Gastroesophageal sphincter (tissue), 4 donors: ENCODE measurements at regions not wholly inside any gene's neighbourhood (a gene's known extent, or its start where the extent isn't known, plus 50 kb on each side); places are given as distances from the start of the nearest gene placed in this dataset.
"Not testable (repeated sequence)": the region's sequence is repeated elsewhere in the genome, so short reads cannot be mapped to it uniquely, and the experiment has no call there.

ENCODE experiments used
- ATAC-seq: fragments of 150-250 bp; one replicate; pipeline ENCODE4 v1.9.1; 2016; ENCODE audit warnings: mild to moderate bottlenecking, moderate library complexity
- H3K27ac ChIP-seq, 4 donors: fragments of 200-600 bp; sonication (generic) in 3 of 4; 1 replicate in 3 of 4; 2 replicates in 1 of 4; pipeline ENCODE4 v1.5.1; 2016 to 2019
- H3K27me3 ChIP-seq: fragments of 200-600 bp; sonication (generic); one replicate; pipeline ENCODE4 v1.5.1; 2019
- H3K36me3 ChIP-seq, 2 donors: fragments of 200-600 bp; sonication (generic); one replicate each; pipeline ENCODE4 v1.5.1; 2019; ENCODE audit warnings: control low read depth in 1 of 2
- H3K4me1 ChIP-seq, 3 donors: fragments of 200-600 bp; sonication (generic); 1 replicate in 2 of 3; 2 replicates in 1 of 3; pipeline ENCODE4 v1.5.1; 2016 to 2019; ENCODE audit warnings: control low read depth in 2 of 3
- H3K4me3 ChIP-seq, 2 donors: fragments of 200-600 bp; sonication (generic); one replicate each; pipeline ENCODE4 v1.5.1; 2019; ENCODE audit warnings: mild to moderate bottlenecking in 1 of 2, moderate library complexity in 1 of 2
- H3K9me3 ChIP-seq, 3 donors: fragments of 200-600 bp; sonication (generic); one replicate each; pipeline ENCODE4 v1.5.1; 2017 to 2019; ENCODE audit warnings: control low read depth in 2 of 3
- CTCF ChIP-seq, 4 experiments: fragments of 200-600 bp in 2 of 4; fragments of 450-650 bp in 2 of 4; sonication (generic) in 1 of 4; IDR thresholded peaks; one replicate each; pipeline ENCODE4 v1.5.1; 2017 to 2019; ENCODE audit warnings: antibody characterized with exemption in 4 of 4, mild to moderate bottlenecking in 2 of 4, moderate library complexity in 2 of 4
- EP300 ChIP-seq: sonication (generic); formaldehyde crosslinking; IDR thresholded peaks from one replicate; pipeline ENCODE4 v1.6.1; 2017; ENCODE audit warnings: antibody characterized with exemption, mild to moderate bottlenecking
- POLR2A ChIP-seq, 2 donors: fragments of 450-650 bp; IDR thresholded peaks; one replicate each; pipeline ENCODE4 v1.6.1; 2017; ENCODE audit warnings: antibody characterized with exemption in 2 of 2, mild to moderate bottlenecking in 2 of 2, moderate library complexity in 1 of 2
- POLR2AphosphoS5 ChIP-seq: sonication (generic); formaldehyde crosslinking; IDR thresholded peaks from one replicate; pipeline ENCODE4 v1.6.1; 2017; ENCODE audit warnings: antibody characterized with exemption
- WGBS, 2 donors: methylation state at CpG; one replicate each; pipeline ENCODE4 v1.1.5; 2018; ENCODE audit warnings: low coverage in 1 of 2; 5-methylcytosine and 5-hydroxymethylcytosine counted together

GRCh38 chr2:187679454-187679853 lies 125.2 kb upstream of the TFPI start:
- Histone ChIP-seq H3K4me3 (no peak overlapping the region), H3K36me3 (no peaks in the 10 kb centered on the region), H3K27me3 (no peaks in the 10 kb centered on the region), H3K9me3 (no peaks in the 10 kb centered on the region), H3K27ac (no peak overlapping the region), H3K4me1 (no peaks in the 10 kb centered on the region)
- TF ChIP-seq EP300 (no peak), POLR2A (IDR thresholded peaks at IDR 0.05) (no peak), CTCF (IDR thresholded peaks at IDR 0.05) (no peak), POLR2AphosphoS5 (no peak)
- no peak for ATAC-seq

- Histone ChIP-seq H3K36me3 (no peaks in the 10 kb centered on the region), H3K27me3 (no peaks in the 10 kb centered on the region), H3K4me3 (no peak overlapping the region), H3K9me3 (no peaks in the 10 kb centered on the region), H3K4me1 (no peaks in the 10 kb centered on the region), H3K27ac (no peak overlapping the region)
- no peak for ATAC-seq
- 8 to 17% methylated on average over 1 of the region's 1 CpG for WGBS, 2 donors
- TF ChIP-seq POLR2A (IDR thresholded peaks at IDR 0.05) (no peak), CTCF (IDR thresholded peaks at IDR 0.05) (no peak), EP300 (no peak), POLR2AphosphoS5 (no peak)
These were observed 129.9 kb upstream of the TFPI start for GRCh38 chr2:187684174-187684573.

- Histone ChIP-seq H3K27me3 (no peaks in the 10 kb centered on the region), H3K36me3 (no peaks in the 10 kb centered on the region), H3K27ac (no peak overlapping the region), H3K4me3 (no peak overlapping the region), H3K4me1 (no peaks in the 10 kb centered on the region), H3K9me3 (no peaks in the 10 kb centered on the region)
- TF ChIP-seq POLR2AphosphoS5 (no peak), CTCF (IDR thresholded peaks at IDR 0.05) (no peak), EP300 (no peak), POLR2A (IDR thresholded peaks at IDR 0.05) (no peak)
- 69 to 89% methylated on average over 6 of the region's 6 CpGs for WGBS, 2 donors
- no peak for ATAC-seq
These were observed 132.3 kb upstream of the TFPI start for GRCh38 chr2:187686416-187687024.

GRCh38 chr2:187687585-187687984 lies 133.3 kb upstream of the TFPI start:
- TF ChIP-seq POLR2A (IDR thresholded peaks at IDR 0.05): no peak
- H3K4me1 ChIP-seq: no peaks in the 10 kb centered on the region
- ATAC-seq: no peak
- no peaks in the 10 kb centered on the region for H3K27me3 ChIP-seq
- WGBS, 2 donors: 80% methylated on average over 2 of the region's 2 CpGs
- H3K4me3 ChIP-seq: no peak overlapping the region
- no peak overlapping the region for H3K27ac ChIP-seq
- H3K9me3 ChIP-seq: no peaks in the 10 kb centered on the region
- H3K36me3 ChIP-seq: no peaks in the 10 kb centered on the region

- TF ChIP-seq POLR2A (IDR thresholded peaks at IDR 0.05) (no peak), EP300 (no peak), POLR2AphosphoS5 (no peak), CTCF (IDR thresholded peaks at IDR 0.05) (no peak)
- Histone ChIP-seq H3K4me1 (no peaks in the 10 kb centered on the region), H3K27me3 (no peaks in the 10 kb centered on the region), H3K36me3 (no peaks in the 10 kb centered on the region), H3K4me3 (no peak overlapping the region), H3K9me3 (no peaks in the 10 kb centered on the region), H3K27ac (no peak overlapping the region)
- no peak for ATAC-seq
These were observed 135.1 kb upstream of the TFPI start for GRCh38 chr2:187689372-187689771.

- Histone ChIP-seq H3K27me3 (no peaks in the 10 kb centered on the region), H3K27ac (no peak overlapping the region), H3K4me1 (no peaks in the 10 kb centered on the region), H3K36me3 (no peaks in the 10 kb centered on the region), H3K4me3 (no peak overlapping the region), H3K9me3 (no peaks in the 10 kb centered on the region)
- TF ChIP-seq POLR2AphosphoS5: no peak
- ATAC-seq: no peak
- 74 to 85% methylated on average over 3 of the region's 3 CpGs for WGBS, 2 donors
These were observed 139.7 kb upstream of the TFPI start for GRCh38 chr2:187693923-187694322.

GRCh38 chr2:187696644-187697043 lies 142.4 kb upstream of the TFPI start:
- not testable (repeated sequence) for ATAC-seq, H3K4me1 ChIP-seq, H3K36me3 ChIP-seq, H3K4me3 ChIP-seq, H3K9me3 ChIP-seq, H3K27me3 ChIP-seq, H3K27ac ChIP-seq
- 87 to 96% methylated on average over 7 of the region's 7 CpGs for WGBS, 2 donors
